ENCODE measurements at regions not wholly inside any gene's neighbourhood (a gene's known extent, or its start where the extent isn't known, plus 50 kb on each side); places are given as distances from the start of the nearest gene placed in this dataset.

GRCh38 chr2:181170256-181170655, 189.9 kb downstream of the UBE2E3 start:
- Histone ChIP-seq H3K27me3 (ENCODE audit: control insufficient read depth, insufficient read depth, low read length) (no peaks in the 10 kb centered on the region), H3K36me3 (ENCODE audit: control insufficient read depth, insufficient read depth, low read length) (no peaks in the 10 kb centered on the region), H3K4me3 (ENCODE audit: low read depth, low read length) (no peak overlapping the region)
- ChIA-PET CTCF (interaction anchor here (1.1 kb wide), 1 partner anchor 15 kb away, joined by 4 read pairs; no protein-coding TSS in a partner anchor), POLR2A (no interaction called here)
- DNase-seq (ENCODE audit: low read depth): no peak
- TF ChIP-seq CTCF (IDR thresholded peaks at IDR 0.05; ENCODE audit: insufficient read depth, low read depth, low read length): no peak

- H3K4me3 ChIP-seq (ENCODE audit: low read depth, low read length): no peak overlapping the region
- POLR2A ChIA-PET: no interaction called here
- TF ChIP-seq CTCF (IDR thresholded peaks at IDR 0.05; ENCODE audit: insufficient read depth, low read depth, low read length): no peak
- DNase-seq (ENCODE audit: low read depth): no peak
- H3K27me3 ChIP-seq (ENCODE audit: control insufficient read depth, insufficient read depth, low read length): no peaks in the 10 kb centered on the region
- H3K36me3 ChIP-seq (ENCODE audit: control insufficient read depth, insufficient read depth, low read length): no peaks in the 10 kb centered on the region
- CTCF ChIA-PET: interaction anchor here (0.7 kb wide), 1 partner anchor 14 kb away, joined by 5 read pairs; no protein-coding TSS in a partner anchor
Measured at GRCh38 chr2:181172676-181173075, 192.3 kb downstream of the UBE2E3 start.

GRCh38 chr2:181174611-181175580, 194.5 kb downstream of the UBE2E3 start:
- no peak for TF ChIP-seq CTCF (IDR thresholded peaks at IDR 0.05; ENCODE audit: insufficient read depth, low read depth, low read length)
- ChIA-PET POLR2A (interaction anchor here (0.6 kb wide), 1 partner anchor 60 kb away, joined by 3 read pairs; no protein-coding TSS in a partner anchor), CTCF (no interaction called here)
- Histone ChIP-seq H3K36me3 (ENCODE audit: control insufficient read depth, insufficient read depth, low read length) (no peaks in the 10 kb centered on the region), H3K27me3 (ENCODE audit: control insufficient read depth, insufficient read depth, low read length) (no peaks in the 10 kb centered on the region), H3K4me3 (ENCODE audit: low read depth, low read length) (no peak overlapping the region)
- DNase-seq (ENCODE audit: low read depth): peak; percentile 11

GRCh38 chr2:181176540-181176939, 196.1 kb downstream of the UBE2E3 start:
- ChIA-PET POLR2A (no interaction called here), CTCF (no interaction called here)
- no peak for TF ChIP-seq CTCF (IDR thresholded peaks at IDR 0.05; ENCODE audit: insufficient read depth, low read depth, low read length)
- no peaks in the 10 kb centered on the region for H3K36me3 ChIP-seq (ENCODE audit: control insufficient read depth, insufficient read depth, low read length)
- no peak overlapping the region for H3K4me3 ChIP-seq (ENCODE audit: low read depth, low read length)
- no peaks in the 10 kb centered on the region for H3K27me3 ChIP-seq (ENCODE audit: control insufficient read depth, insufficient read depth, low read length)
- DNase-seq (ENCODE audit: low read depth): peak; percentile 11

- no peak for TF ChIP-seq CTCF (IDR thresholded peaks at IDR 0.05; ENCODE audit: insufficient read depth, low read depth, low read length)
- no peak for DNase-seq (ENCODE audit: low read depth)
- POLR2A ChIA-PET: no interaction called here
- CTCF ChIA-PET: no interaction called here
- Histone ChIP-seq H3K36me3 (ENCODE audit: control insufficient read depth, insufficient read depth, low read length) (no peaks in the 10 kb centered on the region), H3K4me3 (ENCODE audit: low read depth, low read length) (no peak overlapping the region), H3K27me3 (ENCODE audit: control insufficient read depth, insufficient read depth, low read length) (no peaks in the 10 kb centered on the region)
Measured at GRCh38 chr2:181177376-181177775, 197.0 kb downstream of the UBE2E3 start.
